ENCODE measurements at regions not wholly inside any gene's neighbourhood (a gene's known extent, or its start where the extent isn't known, plus 50 kb on each side); places are given as distances from the start of the nearest gene placed in this dataset.

- Histone ChIP-seq H3K4me3 (no peak overlapping the region), H3K27me3 (peaks cover 0 to 11% (median 0%) of the 10 kb centered on the region in 4 donors), H3K9me3 (no peaks in the 10 kb centered on the region), H3K36me3 (no peaks in the 10 kb centered on the region), H3K4me1 (no peaks in the 10 kb centered on the region), H3K27ac (no peak overlapping the region)
- no peak for DNase-seq
- intact Hi-C loops (cut with DNase I) = no loop called here
- TF ChIP-seq POLR2A (IDR thresholded peaks at IDR 0.05) = no peak
- TF ChIP-seq, protein P1, sequence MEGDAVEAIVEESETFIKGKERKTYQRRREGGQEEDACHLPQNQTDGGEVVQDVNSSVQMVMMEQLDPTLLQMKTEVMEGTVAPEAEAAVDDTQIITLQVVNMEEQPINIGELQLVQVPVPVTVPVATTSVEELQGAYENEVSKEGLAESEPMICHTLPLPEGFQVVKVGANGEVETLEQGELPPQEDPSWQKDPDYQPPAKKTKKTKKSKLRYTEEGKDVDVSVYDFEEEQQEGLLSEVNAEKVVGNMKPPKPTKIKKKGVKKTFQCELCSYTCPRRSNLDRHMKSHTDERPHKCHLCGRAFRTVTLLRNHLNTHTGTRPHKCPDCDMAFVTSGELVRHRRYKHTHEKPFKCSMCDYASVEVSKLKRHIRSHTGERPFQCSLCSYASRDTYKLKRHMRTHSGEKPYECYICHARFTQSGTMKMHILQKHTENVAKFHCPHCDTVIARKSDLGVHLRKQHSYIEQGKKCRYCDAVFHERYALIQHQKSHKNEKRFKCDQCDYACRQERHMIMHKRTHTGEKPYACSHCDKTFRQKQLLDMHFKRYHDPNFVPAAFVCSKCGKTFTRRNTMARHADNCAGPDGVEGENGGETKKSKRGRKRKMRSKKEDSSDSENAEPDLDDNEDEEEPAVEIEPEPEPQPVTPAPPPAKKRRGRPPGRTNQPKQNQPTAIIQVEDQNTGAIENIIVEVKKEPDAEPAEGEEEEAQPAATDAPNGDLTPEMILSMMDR (IDR thresholded peaks at IDR 0.05) = peak in 1 of 6 experiments; percentile 8
- 67 to 72% methylated on average over 6 to 9 of the region's 9 CpGs for WGBS, 2 donors
Observed at GRCh38 chr2:118269408-118270051, 181.3 kb downstream of the INSIG2 start.

- H3K27me3 ChIP-seq = peaks cover 0 to 8% (median 0%) of the 10 kb centered on the region in 4 donors
- H3K4me3 ChIP-seq = no peak overlapping the region
- H3K9me3 ChIP-seq = no peaks in the 10 kb centered on the region
- no peak for DNase-seq
- no peak overlapping the region for H3K27ac ChIP-seq
- H3K4me1 ChIP-seq = no peaks in the 10 kb centered on the region
- TF ChIP-seq, protein P1 (IDR thresholded peaks at IDR 0.05) = no peak
- TF ChIP-seq POLR2A (IDR thresholded peaks at IDR 0.05) = no peak
- 34 to 40% methylated on average over 5 of the region's 5 CpGs for WGBS, 2 donors
- H3K36me3 ChIP-seq = no peaks in the 10 kb centered on the region
- intact Hi-C loops (cut with DNase I) = no loop called here
Observed at GRCh38 chr2:118268268-118268667, 180.0 kb downstream of the INSIG2 start.

GRCh38 chr2:118265873-118266455 is 177.7 kb downstream of the INSIG2 start:
- no peaks in the 10 kb centered on the region for H3K36me3 ChIP-seq
- no peaks in the 10 kb centered on the region for H3K9me3 ChIP-seq
- H3K27ac ChIP-seq = no peak overlapping the region
- H3K4me1 ChIP-seq = no peaks in the 10 kb centered on the region
- no peak for TF ChIP-seq POLR2A (IDR thresholded peaks at IDR 0.05)
- TF ChIP-seq, protein P1 (IDR thresholded peaks at IDR 0.05) = no peak
- 49 to 75% methylated on average over 3 of the region's 3 CpGs for WGBS, 2 donors
- intact Hi-C loops (cut with DNase I) = no loop called here
- no peak for DNase-seq
- H3K27me3 ChIP-seq = peaks cover 0 to 6% (median 0%) of the 10 kb centered on the region in 4 donors
- no peak overlapping the region for H3K4me3 ChIP-seq

GRCh38 chr2:118264232-118264990 is 176.1 kb downstream of the INSIG2 start:
- no peaks in the 10 kb centered on the region for H3K9me3 ChIP-seq
- H3K4me1 ChIP-seq = no peaks in the 10 kb centered on the region
- DNase-seq = no peak
- H3K27me3 ChIP-seq = peaks cover 0 to 6% (median 0%) of the 10 kb centered on the region in 4 donors
- no peak for TF ChIP-seq POLR2A (IDR thresholded peaks at IDR 0.05)
- TF ChIP-seq, protein P1 (IDR thresholded peaks at IDR 0.05) = no peak
- H3K27ac ChIP-seq = no peak overlapping the region
- 69 to 76% methylated on average over 7 of the region's 7 CpGs for WGBS, 2 donors
- intact Hi-C loops (cut with DNase I) = no loop called here
- H3K36me3 ChIP-seq = no peaks in the 10 kb centered on the region
- H3K4me3 ChIP-seq = no peak overlapping the region

- WGBS, 2 donors = 68 to 73% methylated on average over 2 of the region's 2 CpGs
- no peaks in the 10 kb centered on the region for H3K9me3 ChIP-seq
- H3K36me3 ChIP-seq = no peaks in the 10 kb centered on the region
- H3K4me1 ChIP-seq = no peaks in the 10 kb centered on the region
- no peak overlapping the region for H3K27ac ChIP-seq
- TF ChIP-seq, protein P1 (IDR thresholded peaks at IDR 0.05) = no peak
- TF ChIP-seq POLR2A (IDR thresholded peaks at IDR 0.05) = no peak
- intact Hi-C loops (cut with DNase I) = no loop called here
- no peak overlapping the region for H3K4me3 ChIP-seq
- no peak for DNase-seq
- peaks cover 0 to 16% (median 0%) of the 10 kb centered on the region in 4 donors for H3K27me3 ChIP-seq
Observed at GRCh38 chr2:118257696-118258095, 169.4 kb downstream of the INSIG2 start.

All from esophagus squamous epithelium (tissue), 5 donors.